H1 (cell line): ENCODE measurements at regions not wholly inside any gene's neighbourhood (a gene's known extent, or its start where the extent isn't known, plus 50 kb on each side); places are given as distances from the start of the nearest gene placed in this dataset.

ENCODE experiments used
- CTCF ChIA-PET: fragments of 300-600 bp; sonication (Branson Sonifier 250); formaldehyde crosslinking; loops from one replicate; lab custom pipeline; 2021; ENCODE audit not compliant: partially characterized antibody; lab: Charles Lee
- POLR2A ChIA-PET: fragments of 300-600 bp; sonication (Branson Sonifier 250); formaldehyde crosslinking; loops from one replicate; lab custom pipeline; 2021; ENCODE audit warnings: inconsistent platforms; ENCODE audit not compliant: partially characterized antibody; lab: Charles Lee
- DNase-seq, 2 experiments: peaks; one replicate each; pipeline versions ENCODE4 v3.0.0 to v3.0.0-alpha.2; 2010 to 2022; ENCODE audit warnings: low spot score in 2 of 2, low read depth in 1 of 2, mixed read lengths in 1 of 2
- FAIRE-seq: peaks from 2 replicates; lab custom pipeline; 2011; peaks lifted over from hg19 to GRCh38; lab: Jason Lieb, UNC
- H2AFZ ChIP-seq: 2 replicates; pipeline ENCODE4 v1.8.1; 2012; ENCODE audit warnings: low read length, inconsistent platforms
- H2AK5ac ChIP-seq: 2 replicates; pipeline ENCODE4 v1.6.1; 2013; ENCODE audit warnings: low read depth, low read length
- H2BK120ac ChIP-seq: replicated peaks from 2 replicates; pipeline ENCODE3; 2013; ENCODE audit warnings: low read depth, low read length, inconsistent platforms
- H2BK12ac ChIP-seq: 2 replicates; pipeline ENCODE4 v1.6.1; 2013; ENCODE audit warnings: low read depth, low read length
- H2BK15ac ChIP-seq: 2 replicates; pipeline ENCODE4 v1.6.1; 2013; ENCODE audit warnings: low read length
- H2BK20ac ChIP-seq: 2 replicates; pipeline ENCODE4 v1.6.1; 2013; ENCODE audit warnings: low read length
- H2BK5ac ChIP-seq: 2 replicates; pipeline ENCODE4 v1.6.1; 2013; ENCODE audit warnings: low read depth, low read length
- H3K14ac ChIP-seq: 2 replicates; pipeline ENCODE4 v1.6.1; 2013; ENCODE audit warnings: inconsistent platforms; ENCODE audit not compliant: insufficient read length
- H3K18ac ChIP-seq: 2 replicates; pipeline ENCODE4 v1.6.1; 2013; ENCODE audit warnings: low read length; ENCODE audit errors: extremely low read depth
- H3K23ac ChIP-seq: 2 replicates; pipeline ENCODE4 v1.6.1; 2013; ENCODE audit warnings: inconsistent platforms; ENCODE audit not compliant: insufficient read length
- H3K23me2 ChIP-seq: 2 replicates; pipeline ENCODE4 v1.6.1; 2013; ENCODE audit warnings: low read depth, low read length
- H3K27ac ChIP-seq: 2 replicates; pipeline ENCODE4 v1.6.1; 2011; ENCODE audit warnings: low read depth, low read length, inconsistent platforms
- H3K27me3 ChIP-seq, 4 experiments: replicated peaks in 1 of 4; 1 replicate in 1 of 4; 2 replicates in 3 of 4; pipeline versions ENCODE4 v1.6.1 to v1.8.1; 2011 to 2013; ENCODE audit warnings: low read length in 3 of 4, mild to moderate bottlenecking in 3 of 4, inconsistent platforms in 2 of 4, mixed read lengths in 2 of 4, moderate library complexity in 1 of 4; ENCODE audit not compliant: control insufficient read depth in 3 of 4, insufficient read depth in 3 of 4; ENCODE audit errors: extremely low read depth in 1 of 4
- H3K36me3 ChIP-seq, 4 experiments: 2 replicates each; pipeline versions ENCODE4 v1.6.1 to v1.8.1; 2011 to 2013; ENCODE audit warnings: mild to moderate bottlenecking in 4 of 4, low read length in 3 of 4, moderate library complexity in 2 of 4, control low read depth in 1 of 4, inconsistent platforms in 1 of 4; ENCODE audit not compliant: insufficient read depth in 4 of 4, control insufficient read depth in 2 of 4
- H3K4ac ChIP-seq: replicated peaks from 2 replicates; pipeline ENCODE3; 2013; ENCODE audit warnings: low read length, low read depth, mixed read lengths, inconsistent platforms; ENCODE audit not compliant: insufficient read length
- H3K4me1 ChIP-seq, 4 experiments: replicated peaks in 1 of 4; 1 replicate in 1 of 4; 2 replicates in 3 of 4; pipeline versions ENCODE4 v1.6.1 to v1.8.1; 2011 to 2013; ENCODE audit warnings: low read length in 3 of 4, inconsistent platforms in 2 of 4, mixed read lengths in 1 of 4; ENCODE audit not compliant: insufficient read depth in 4 of 4, control insufficient read depth in 3 of 4
- H3K4me2 ChIP-seq, 2 experiments: 2 replicates each; pipeline versions ENCODE4 v1.6.1 to v1.8.1; 2011 to 2013; ENCODE audit warnings: low read depth in 2 of 2, low read length in 2 of 2, control low read depth in 1 of 2, inconsistent platforms in 1 of 2, mild to moderate bottlenecking in 1 of 2; ENCODE audit not compliant: insufficient read depth in 1 of 2
- H3K4me3 ChIP-seq, 4 experiments: fragments of 200-600, 300-600 bp in 1 of 4; sonication (generic), shearing (Covaris generic), sonication (Bioruptor Twin) in 1 of 4; 2 replicates each; pipeline versions ENCODE4 v1.5.1 to v1.8.1; 2011 to 2016; ENCODE audit warnings: low read length in 4 of 4, low read depth in 3 of 4, control low read depth in 2 of 4, inconsistent platforms in 2 of 4, mild to moderate bottlenecking in 2 of 4, mixed read lengths in 1 of 4, moderate library complexity in 1 of 4; ENCODE audit not compliant: insufficient read depth in 2 of 4; ENCODE audit errors: extremely low read depth in 1 of 4
- H3K56ac ChIP-seq: replicated peaks from 2 replicates; pipeline ENCODE3; 2013; ENCODE audit warnings: low read depth, mild to moderate bottlenecking, mixed read lengths, low read length, inconsistent platforms; ENCODE audit not compliant: insufficient read length
- H3K79me1 ChIP-seq: 2 replicates; pipeline ENCODE4 v1.6.1; 2013; ENCODE audit warnings: low read depth, low read length, control low read depth
- H3K79me2 ChIP-seq, 2 experiments: 2 replicates each; pipeline versions ENCODE4 v1.6.1 to v1.8.1; 2012 to 2013; ENCODE audit warnings: low read length in 2 of 2, mild to moderate bottlenecking in 2 of 2, inconsistent platforms in 1 of 2; ENCODE audit not compliant: insufficient read depth in 2 of 2, control insufficient read depth in 1 of 2
- H3K9ac ChIP-seq, 4 experiments: replicated peaks in 1 of 4; 1 replicate in 1 of 4; 2 replicates in 3 of 4; pipeline versions ENCODE4 v1.6.1 to v1.8.1; 2011 to 2013; ENCODE audit warnings: low read depth in 3 of 4, low read length in 3 of 4, control low read depth in 2 of 4, mild to moderate bottlenecking in 2 of 4, moderate library complexity in 2 of 4, inconsistent platforms in 1 of 4; ENCODE audit errors: extremely low read depth in 1 of 4
- H3K9me3 ChIP-seq, 2 experiments: 2 replicates each; pipeline versions ENCODE4 v1.6.1 to v1.8.1; 2012 to 2013; ENCODE audit warnings: mild to moderate bottlenecking in 2 of 2, moderate library complexity in 2 of 2, control low read depth in 1 of 2, inconsistent platforms in 1 of 2, low read depth in 1 of 2, low read length in 1 of 2, mixed read lengths in 1 of 2; ENCODE audit not compliant: insufficient read depth in 2 of 2
- H4K20me1 ChIP-seq, 2 experiments: replicated peaks in 1 of 2; 2 replicates each; pipeline versions ENCODE3 to v1.8.1; 2011 to 2013; ENCODE audit warnings: inconsistent platforms in 2 of 2, low read length in 2 of 2, mild to moderate bottlenecking in 1 of 2; ENCODE audit not compliant: insufficient read depth in 2 of 2, control insufficient read depth in 1 of 2
- H4K5ac ChIP-seq: 2 replicates; pipeline ENCODE4 v1.6.1; 2013; ENCODE audit warnings: low read length, low read depth, mixed read lengths, inconsistent platforms; ENCODE audit not compliant: insufficient read length
- H4K8ac ChIP-seq: 2 replicates; pipeline ENCODE4 v1.8.0; 2013; ENCODE audit warnings: mild to moderate bottlenecking, moderate library complexity, low read length, inconsistent platforms; ENCODE audit not compliant: insufficient read depth; ENCODE audit errors: extremely low read depth
- H4K91ac ChIP-seq: replicated peaks from 2 replicates; pipeline ENCODE3; 2013; ENCODE audit warnings: low read length, mixed read lengths, inconsistent platforms; ENCODE audit not compliant: insufficient read length
- ASH2L ChIP-seq: fragments of 200-600, 300-600 bp; sonication (generic); IDR thresholded peaks from one replicate; pipeline ENCODE4 v1.7.1; 2017; ENCODE audit warnings: low read length
- CBX5 ChIP-seq: fragments of 300-800, 300-1000 bp; sonication (generic); IDR thresholded peaks from 2 replicates; pipeline ENCODE4 v1.7.1; 2016; ENCODE audit warnings: antibody characterized with exemption, low read length, low read depth
- CTCF ChIP-seq, 3 experiments: IDR thresholded peaks; 1 replicate in 2 of 3; 2 replicates in 1 of 3; pipeline versions ENCODE4 v1.5.1 to v1.6.1; 2011; ENCODE audit warnings: low read length in 3 of 3, mild to moderate bottlenecking in 3 of 3, inconsistent platforms in 2 of 3, low read depth in 1 of 3, moderate library complexity in 1 of 3; ENCODE audit not compliant: insufficient read depth in 1 of 3; ENCODE audit errors: control extremely low read depth in 1 of 3
- E2F6 ChIP-seq: IDR thresholded peaks from 2 replicates; pipeline ENCODE4 v1.6.1; 2012; ENCODE audit warnings: inconsistent platforms
- EGR1 ChIP-seq: IDR thresholded peaks from 2 replicates; pipeline ENCODE4 v1.6.1; 2011; ENCODE audit warnings: low read depth, low read length, borderline replicate concordance
- KDM1A ChIP-seq: fragments of 200-600, 300-600 bp; sonication (generic); IDR thresholded peaks from 2 replicates; pipeline ENCODE4 v1.7.1; 2016; ENCODE audit warnings: mild to moderate bottlenecking, low read length, borderline replicate concordance
- RXRA ChIP-seq: IDR thresholded peaks from 2 replicates; pipeline ENCODE4 v1.6.1; 2011; ENCODE audit warnings: low read depth, mild to moderate bottlenecking, low read length, moderate library complexity; ENCODE audit not compliant: insufficient read depth
- TEAD4 ChIP-seq: IDR thresholded peaks from 2 replicates; pipeline ENCODE4 v1.6.1; 2012; ENCODE audit warnings: low read depth, low read length, inconsistent platforms, mixed read lengths
- WGBS, 2 experiments: shearing (Covaris generic) in 1 of 2; methylation state at CpG; one replicate each; pipeline versions ENCODE4 v1.1.6 to v1.1.7; 2013 to 2015; ENCODE audit warnings: low lambda C conversion rate in 2 of 2, mixed read lengths in 2 of 2, inconsistent platforms in 1 of 2, low coverage in 1 of 2, missing lambda C conversion rate in 1 of 2; ENCODE audit not compliant: insufficient replicate concordance in 2 of 2, insufficient coverage in 1 of 2, insufficient read length in 1 of 2; ENCODE audit errors: extremely low coverage in 1 of 2, missing lambda C conversion rate in 1 of 2; 5-methylcytosine and 5-hydroxymethylcytosine counted together

GRCh38 chr14:87833026-87833425 lies 160.0 kb downstream of the GALC start:
- ChIA-PET POLR2A (no interaction called here), CTCF (no interaction called here)
- Histone ChIP-seq H4K91ac (no peak overlapping the region), H3K9ac (no peak overlapping the region), H3K79me2 (no peaks in the 10 kb centered on the region), H4K8ac (no peak overlapping the region), H4K20me1 (no peaks in the 10 kb centered on the region), H2BK5ac (no peak overlapping the region), H2BK20ac (no peak overlapping the region), H3K4me2 (no peak overlapping the region), H3K23me2 (no peaks in the 10 kb centered on the region), H2BK120ac (no peak overlapping the region), H2BK15ac (no peak overlapping the region), H3K79me1 (no peaks in the 10 kb centered on the region), H2AFZ (no peak overlapping the region), H3K56ac (no peak overlapping the region), H3K4me3 (no peak overlapping the region), H3K36me3 (no peaks in the 10 kb centered on the region), H3K14ac (no peak overlapping the region), H3K27me3 (no peaks in the 10 kb centered on the region), H2AK5ac (no peak overlapping the region), H3K4me1 (peaks cover 0 to 4% (median 1%) of the 10 kb centered on the region in 4 experiments; a peak in 4 of 7 replicates), H3K27ac (no peak overlapping the region), H3K9me3 (no peaks in the 10 kb centered on the region), H3K4ac (no peak overlapping the region), H3K18ac (no peak overlapping the region), H4K5ac (no peak overlapping the region), H2BK12ac (no peak overlapping the region), H3K23ac (no peak overlapping the region)
- DNase-seq (no peak), FAIRE-seq (no peak)
- TF ChIP-seq ASH2L (no peak), CTCF (IDR thresholded peaks at IDR 0.05; ENCODE audit: control extremely low read depth in 1 of 3, insufficient read depth in 1 of 3, low read depth in 1 of 3, low read length in 3 of 3) (no peak), KDM1A (no peak), EGR1 (no peak), E2F6 (no peak), RXRA (no peak), CBX5 (no peak), TEAD4 (no peak)
- WGBS, 2 experiments = 56% methylated on average over 1 of the region's 1 CpG; no CpG with 5 or more reads in 1 of the 2 experiments
